HG03460 (cell line): ENCODE measurements at regions not wholly inside any gene's neighbourhood (a gene's known extent, or its start where the extent isn't known, plus 50 kb on each side); places are given as distances from the start of the nearest gene placed in this dataset.

Experiments used
- ATAC-seq: cut with Tn5 transposase; IDR thresholded peaks from one replicate; pipeline ENCODE4 v1.9.1; 2021; ENCODE audit not compliant: unreplicated experiment

DNA sequence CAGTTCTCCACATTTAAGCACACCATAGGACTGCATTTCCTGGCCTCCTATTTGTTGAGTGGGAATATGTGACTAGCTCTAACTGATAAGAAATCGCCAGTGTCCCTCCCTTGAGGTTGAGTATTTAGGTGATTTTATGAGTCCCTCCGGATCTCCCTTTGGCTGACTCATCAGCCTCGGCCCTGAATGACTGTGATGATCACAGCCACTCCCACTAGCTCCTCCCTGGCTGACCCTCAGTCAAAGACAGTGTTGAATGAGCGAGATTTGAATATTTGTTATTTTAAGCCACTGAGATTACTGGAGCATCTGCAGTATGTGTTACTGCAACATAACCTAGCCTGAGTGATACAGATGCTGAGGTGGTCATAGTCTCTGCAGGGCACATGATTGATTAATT is 515.3 kb downstream of the EPHB1 start:
- ATAC-seq, result no peak

DNA sequence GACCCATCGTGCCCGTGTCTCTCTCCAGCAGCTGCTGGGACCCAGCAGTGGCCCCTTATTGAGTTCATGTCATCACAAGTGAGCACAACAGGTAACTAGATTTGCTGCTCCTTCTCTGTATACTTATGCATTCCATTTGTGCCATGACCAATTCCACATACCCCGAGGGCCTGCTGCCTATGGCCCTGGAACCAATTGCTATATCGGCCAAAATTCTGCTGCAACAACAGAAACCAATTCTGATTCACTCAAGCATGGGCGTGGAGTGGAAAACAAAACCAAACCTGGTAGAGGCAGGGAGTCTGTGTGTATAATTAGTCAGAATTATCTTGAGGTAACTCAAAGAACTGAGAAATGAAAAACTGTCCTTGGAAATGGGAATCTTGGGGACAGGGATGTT is 516.6 kb downstream of the EPHB1 start:
- no peak for ATAC-seq

GRCh38 chr3:135314237-135314636 is 519.2 kb downstream of the EPHB1 start:
- no peak for ATAC-seq

GRCh38 chr3:135324301-135324700 is 529.2 kb downstream of the EPHB1 start:
- no peak for ATAC-seq

DNA sequence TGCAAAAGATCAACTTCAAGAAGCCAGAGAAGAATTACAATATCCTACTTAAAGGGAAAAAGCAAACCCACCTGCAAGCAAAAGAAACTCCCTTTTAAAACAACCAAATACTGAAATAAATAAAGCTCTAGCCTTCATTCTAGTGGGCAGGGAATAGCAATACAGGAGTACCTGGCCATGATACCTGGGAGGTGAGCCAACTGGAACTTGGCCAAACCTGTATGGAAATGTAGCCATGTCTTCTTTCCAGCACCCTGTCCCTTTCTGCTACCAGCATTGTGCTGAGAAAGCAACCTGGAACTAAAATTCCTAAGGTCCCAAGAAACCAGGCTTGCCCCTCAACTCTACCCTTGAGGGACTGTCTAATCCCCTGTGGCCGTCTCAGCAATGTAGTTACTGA is 530.0 kb downstream of the EPHB1 start:
- no peak for ATAC-seq

GRCh38 chr3:135325726-135326235 is 530.7 kb downstream of the EPHB1 start:
- no peak for ATAC-seq

- no peak for ATAC-seq
Measured at GRCh38 chr3:135326851-135327250, 531.8 kb downstream of the EPHB1 start.

DNA sequence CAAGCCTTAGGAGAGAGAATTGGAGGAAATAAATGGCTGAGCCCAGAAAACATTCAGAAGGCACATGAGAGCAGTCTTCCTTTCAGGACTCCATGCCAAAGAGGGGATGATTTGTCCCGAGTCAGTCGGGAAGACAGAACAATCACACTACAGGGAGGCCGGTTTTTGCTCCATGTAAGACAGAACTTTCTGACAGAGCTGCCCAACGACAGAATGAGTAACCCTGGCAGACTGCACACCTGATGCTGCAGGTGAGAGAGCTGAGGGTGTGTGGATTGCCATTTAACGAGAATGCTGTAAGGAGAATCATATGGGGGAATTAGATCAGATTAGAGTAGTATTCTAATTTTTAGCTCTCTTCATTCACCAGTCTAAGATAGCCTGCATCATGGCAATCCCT is 533.0 kb downstream of the EPHB1 start:
- no peak for ATAC-seq

DNA sequence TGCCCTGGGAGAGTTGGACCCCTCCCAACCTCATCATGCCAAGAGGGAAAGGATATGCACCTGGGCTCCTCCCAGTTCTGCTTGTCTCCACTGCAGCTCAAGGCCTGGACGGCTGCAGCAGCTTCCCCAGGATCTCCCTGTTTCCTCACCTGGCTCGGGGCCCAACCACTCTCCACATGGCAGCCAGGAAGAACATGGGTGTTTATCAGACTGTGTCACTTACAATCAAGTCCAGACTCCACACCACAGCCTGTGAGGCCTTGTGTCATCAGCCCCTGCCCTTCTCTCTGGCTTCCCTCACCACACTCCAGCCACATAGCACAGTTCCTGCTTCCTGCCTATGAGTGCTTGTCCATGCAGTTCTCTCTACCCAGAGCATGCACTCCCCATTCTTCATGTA is 534.4 kb downstream of the EPHB1 start:
- no peak for ATAC-seq

GRCh38 chr3:135337192-135337591 is 542.1 kb downstream of the EPHB1 start:
- no peak for ATAC-seq

DNA sequence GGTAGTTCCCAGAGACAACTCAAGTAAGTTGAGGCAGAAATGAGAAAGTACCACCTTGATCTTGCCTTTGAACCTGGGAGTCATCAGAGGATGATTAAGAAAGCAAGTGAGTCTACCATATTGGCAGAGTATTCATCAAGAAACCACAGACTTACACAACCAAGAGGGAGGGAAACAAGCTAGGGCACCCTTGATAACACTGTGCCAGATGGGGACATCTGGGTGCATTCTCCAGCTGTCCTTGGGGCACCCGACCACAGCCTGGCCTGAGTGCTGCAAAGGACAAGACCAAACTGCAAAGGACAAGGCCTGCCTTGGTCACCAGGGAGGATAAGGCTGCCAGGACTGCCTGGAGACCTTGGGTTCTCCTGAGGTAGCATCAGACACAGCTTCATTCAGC is 553.6 kb downstream of the EPHB1 start:
- no peak for ATAC-seq

GRCh38 chr3:135349254-135349948 is 554.3 kb downstream of the EPHB1 start:
- ATAC-seq, result no peak

DNA sequence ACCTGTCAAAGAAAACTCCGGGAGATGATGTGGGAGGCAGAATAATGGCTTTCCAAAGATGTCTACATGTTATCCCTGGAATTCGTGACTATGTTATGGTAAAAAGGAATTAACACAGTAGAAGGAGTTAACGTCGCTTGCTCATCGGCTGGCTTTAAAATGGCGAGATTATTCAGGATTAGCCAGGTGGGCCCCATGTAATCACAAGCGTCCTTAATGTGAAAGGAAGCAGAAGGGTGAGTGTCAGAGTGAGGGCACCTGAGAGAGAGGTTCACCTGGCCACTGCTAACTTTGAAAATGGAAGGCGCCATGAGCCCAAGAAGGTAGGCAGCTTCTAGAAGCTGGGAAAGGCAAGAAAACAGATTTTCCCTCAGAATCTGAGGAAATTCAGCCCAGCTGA is 557.2 kb downstream of the EPHB1 start:
- ATAC-seq, result no peak

DNA sequence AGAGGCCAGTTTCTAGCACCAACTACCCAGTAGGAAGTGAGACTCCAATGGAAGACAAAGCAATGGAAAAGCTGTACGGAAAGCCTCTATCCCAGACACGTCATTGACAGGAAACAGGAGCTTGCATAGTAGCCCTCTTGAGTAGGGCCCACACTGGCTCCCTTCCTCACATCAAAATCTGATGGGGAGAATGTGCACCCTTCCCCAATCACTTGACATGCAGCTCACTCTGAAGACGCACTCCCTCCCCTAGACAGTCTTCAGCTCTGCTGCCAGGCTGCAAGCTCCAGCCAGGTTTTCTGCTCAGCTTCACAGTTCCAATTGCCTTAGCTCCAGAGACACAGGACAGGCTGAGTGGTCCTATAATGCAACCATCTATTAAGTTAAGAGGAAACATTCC is 567.8 kb downstream of the EPHB1 start:
- no peak for ATAC-seq

GRCh38 chr3:135364676-135365075 is 569.6 kb downstream of the EPHB1 start:
- no peak for ATAC-seq

DNA sequence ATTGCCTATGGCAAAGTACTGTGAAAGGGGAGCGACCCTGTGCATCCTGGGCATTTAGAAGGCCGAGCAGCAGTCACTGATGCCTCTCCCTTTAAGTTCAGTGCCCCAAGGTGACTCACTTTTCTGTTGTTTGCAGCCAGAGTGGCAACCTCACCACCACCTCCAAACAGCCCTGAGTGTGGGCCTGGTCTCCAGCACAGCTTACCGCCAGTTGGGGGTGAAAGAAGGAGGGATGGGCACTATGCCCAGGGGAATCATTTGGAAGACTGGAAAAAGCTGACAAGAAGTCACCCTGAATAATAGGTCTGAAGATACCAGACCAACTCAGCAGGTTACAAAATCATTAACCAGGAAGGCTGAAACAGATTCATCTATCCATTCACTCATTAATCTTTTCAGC is 571.8 kb downstream of the EPHB1 start:
- no peak for ATAC-seq

GRCh38 chr3:135368316-135368715 is 573.3 kb downstream of the EPHB1 start:
- ATAC-seq, result no peak

- ATAC-seq, result no peak
Measured at GRCh38 chr3:135368781-135369180, 573.7 kb downstream of the EPHB1 start.

DNA sequence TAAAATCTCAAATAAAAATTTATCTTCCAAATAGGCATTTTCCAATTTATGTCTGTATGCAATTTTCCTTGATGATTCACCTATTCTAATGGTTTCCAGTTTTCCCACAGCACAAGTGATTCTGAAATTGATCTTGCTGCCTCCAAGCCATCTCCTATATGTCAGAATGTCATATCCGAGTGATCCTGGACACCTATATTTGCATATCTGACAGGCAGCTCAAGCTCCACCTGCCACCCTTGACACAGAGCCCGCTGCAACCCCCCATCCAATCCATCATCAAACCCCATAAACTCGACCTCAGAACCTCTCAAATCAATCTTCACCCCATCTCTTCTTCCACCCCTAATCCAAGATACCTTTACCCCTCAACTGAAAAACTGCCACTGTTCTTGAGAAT is 579.5 kb downstream of the EPHB1 start:
- no peak for ATAC-seq

DNA sequence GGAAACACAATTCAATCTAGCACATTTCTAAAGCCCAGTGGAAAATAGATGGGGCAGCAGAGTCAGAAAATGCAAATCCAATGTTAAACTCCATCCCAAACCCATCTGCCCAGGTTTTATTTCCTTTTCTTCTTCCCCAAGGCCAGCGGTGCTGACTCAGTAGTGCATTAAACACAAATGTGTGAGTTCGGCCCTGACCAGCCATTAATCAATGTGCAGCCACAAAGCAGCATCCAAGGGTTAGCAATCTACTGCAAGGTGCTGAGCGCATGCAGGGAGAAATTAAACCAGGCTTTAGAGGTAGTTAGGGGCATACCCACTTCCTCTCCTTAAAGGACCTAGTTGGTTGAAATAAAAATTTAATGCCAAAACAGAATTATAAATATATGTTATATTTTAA is 583.3 kb upstream of the PPP2R3A start:
- ATAC-seq, result no peak

DNA sequence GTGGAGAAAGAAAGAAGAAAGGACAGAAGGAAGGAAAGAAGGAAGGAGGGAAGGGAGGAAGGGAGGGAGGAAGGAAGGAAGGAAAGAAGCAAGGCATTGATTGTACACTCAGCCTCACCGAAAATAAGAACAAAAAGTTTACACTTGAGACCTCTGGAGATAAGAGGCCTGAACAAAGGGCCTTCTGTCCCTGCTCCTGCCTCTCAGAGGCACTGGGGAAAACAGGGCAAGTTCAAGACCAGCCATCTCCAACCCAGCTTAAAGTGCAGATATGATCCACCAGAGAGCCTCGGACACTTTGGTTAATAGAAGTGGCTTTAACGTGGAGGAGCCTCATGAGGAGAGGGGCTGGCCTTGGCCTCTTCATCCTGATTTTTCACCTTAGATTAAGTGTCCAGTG is 582.9 kb upstream of the PPP2R3A start:
- ATAC-seq, result no peak

- ATAC-seq, result no peak
Measured at GRCh38 chr3:135383301-135383700, 582.2 kb upstream of the PPP2R3A start.

- no peak for ATAC-seq
Measured at GRCh38 chr3:135392151-135392550, 573.4 kb upstream of the PPP2R3A start.
